ENCODE measurements at regions not wholly inside any gene's neighbourhood (a gene's known extent, or its start where the extent isn't known, plus 50 kb on each side); places are given as distances from the start of the nearest gene placed in this dataset.

- FAIRE-seq: no peak
- no peaks in the 10 kb centered on the region for H4K20me1 ChIP-seq (replicated peaks in 1 of 2; ENCODE audit: control insufficient read depth in 1 of 2, insufficient read depth in 2 of 2, low read length in 2 of 2)
- H3K23me2 ChIP-seq (ENCODE audit: low read depth, low read length): no peaks in the 10 kb centered on the region
- H3K4ac ChIP-seq (replicated peaks; ENCODE audit: insufficient read length, low read depth, low read length): no peak overlapping the region
- no peaks in the 10 kb centered on the region for H3K27me3 ChIP-seq (replicated peaks in 1 of 4; ENCODE audit: control insufficient read depth in 3 of 4, extremely low read depth in 1 of 4, insufficient read depth in 3 of 4, low read length in 3 of 4)
- H3K9ac ChIP-seq (replicated peaks in 1 of 4; ENCODE audit: extremely low read depth in 1 of 4, low read depth in 3 of 4, low read length in 3 of 4): no peak overlapping the region
- H3K27ac ChIP-seq (ENCODE audit: low read depth, low read length): no peak overlapping the region
- no peak overlapping the region for H3K56ac ChIP-seq (replicated peaks; ENCODE audit: insufficient read length, low read depth, low read length)
- H3K36me3 ChIP-seq (ENCODE audit: control insufficient read depth in 2 of 4, insufficient read depth in 4 of 4, low read length in 3 of 4): no peaks in the 10 kb centered on the region
- no peaks in the 10 kb centered on the region for H3K79me1 ChIP-seq (ENCODE audit: low read depth, low read length)
- H4K91ac ChIP-seq (replicated peaks; ENCODE audit: insufficient read length, low read length): no peak overlapping the region
- H2BK20ac ChIP-seq (ENCODE audit: low read length): no peak overlapping the region
- H3K4me3 ChIP-seq (ENCODE audit: extremely low read depth in 1 of 4, insufficient read depth in 2 of 4, low read depth in 3 of 4, low read length in 4 of 4): no peak overlapping the region
- H4K8ac ChIP-seq (ENCODE audit: extremely low read depth, insufficient read depth, low read length): no peak overlapping the region
- TF ChIP-seq POU5F1 (IDR thresholded peaks at IDR 0.05; ENCODE audit: low read depth, low read length): no peak
- no peak for TF ChIP-seq JUN (IDR thresholded peaks at IDR 0.05; ENCODE audit: low read depth, low read length)
- TF ChIP-seq KDM1A (IDR thresholded peaks at IDR 0.05; ENCODE audit: borderline replicate concordance, low read length): no peak
- no peak for TF ChIP-seq POLR2AphosphoS5 (IDR thresholded peaks at IDR 0.05; ENCODE audit: low read depth, low read length)
- no peak for TF ChIP-seq ZNF274 (IDR thresholded peaks at IDR 0.05; ENCODE audit: borderline replicate concordance, extremely low read depth, low read length)
- no peak for TF ChIP-seq CHD1 (IDR thresholded peaks at IDR 0.05; ENCODE audit: low read depth, low read length)
- no peak for TF ChIP-seq POLR2A (IDR thresholded peaks at IDR 0.05; ENCODE audit: control extremely low read depth in 1 of 2, low read depth in 2 of 2, low read length in 2 of 2)
- TF ChIP-seq ASH2L (IDR thresholded peaks at IDR 0.05; ENCODE audit: low read length): no peak
- no peak for TF ChIP-seq USF2 (IDR thresholded peaks at IDR 0.05; ENCODE audit: low read length)
- TF ChIP-seq NANOG (IDR thresholded peaks at IDR 0.05; ENCODE audit: insufficient read depth, low read depth, low read length, poor library complexity, severe bottlenecking): no peak
- TF ChIP-seq FOSL1 (IDR thresholded peaks at IDR 0.05; ENCODE audit: insufficient read depth, low read depth, low read length): no peak
- TF ChIP-seq BCL11A (IDR thresholded peaks at IDR 0.05; ENCODE audit: low read depth in 2 of 2, low read length in 2 of 2): no peak
- TF ChIP-seq BRCA1 (IDR thresholded peaks at IDR 0.05; ENCODE audit: low read depth, low read length): no peak
- no peak for TF ChIP-seq SIRT6 (IDR thresholded peaks at IDR 0.05; ENCODE audit: low read length)
- no peak for TF ChIP-seq RAD21 (IDR thresholded peaks at IDR 0.05 in 1 of 2, conservative IDR thresholded peaks at IDR 0.05 in 1 of 2; ENCODE audit: low read depth in 2 of 2, low read length in 2 of 2)
- TF ChIP-seq RFX5 (IDR thresholded peaks at IDR 0.05; ENCODE audit: borderline replicate concordance, low read depth, low read length): no peak
- H3K79me2 ChIP-seq (ENCODE audit: control insufficient read depth in 1 of 2, insufficient read depth in 2 of 2, low read length in 2 of 2): no peaks in the 10 kb centered on the region
- H2BK5ac ChIP-seq (ENCODE audit: low read depth, low read length): no peak overlapping the region
- no peak overlapping the region for H2BK15ac ChIP-seq (ENCODE audit: low read length)
- POLR2A ChIA-PET (ENCODE audit: partially characterized antibody): no interaction called here
- H3K18ac ChIP-seq (ENCODE audit: extremely low read depth, low read length): no peak overlapping the region
- no peak overlapping the region for H3K23ac ChIP-seq (ENCODE audit: insufficient read length)
- no peaks in the 10 kb centered on the region for H3K4me1 ChIP-seq (replicated peaks in 1 of 4; ENCODE audit: control insufficient read depth in 3 of 4, insufficient read depth in 4 of 4, low read length in 3 of 4)
- no peak overlapping the region for H2AK5ac ChIP-seq (ENCODE audit: low read depth, low read length)
- H2BK12ac ChIP-seq (ENCODE audit: low read depth, low read length): no peak overlapping the region
- WGBS, 2 experiments (ENCODE audit: extremely low coverage in 1 of 2, insufficient coverage in 1 of 2, insufficient read length in 1 of 2, insufficient replicate concordance in 2 of 2, low coverage in 1 of 2, low lambda C conversion rate in 2 of 2, missing lambda C conversion rate in 1 of 2): 89% methylated on average over 3 of the region's 3 CpGs; no CpG with 5 or more reads in 1 of the 2 experiments
- no peak for DNase-seq (ENCODE audit: low read depth in 1 of 2, low spot score in 2 of 2)
- no peak overlapping the region for H3K14ac ChIP-seq (ENCODE audit: insufficient read length)
- no peak overlapping the region for H3K4me2 ChIP-seq (ENCODE audit: insufficient read depth in 1 of 2, low read depth in 2 of 2, low read length in 2 of 2)
- H3K9me3 ChIP-seq (ENCODE audit: insufficient read depth in 2 of 2, low read depth in 1 of 2, low read length in 1 of 2): no peaks in the 10 kb centered on the region
- H2BK120ac ChIP-seq (replicated peaks; ENCODE audit: low read depth, low read length): no peak overlapping the region
- CTCF ChIA-PET (ENCODE audit: partially characterized antibody): no interaction called here
- no peak overlapping the region for H2AFZ ChIP-seq (ENCODE audit: low read length)
- H4K5ac ChIP-seq (ENCODE audit: insufficient read length, low read depth, low read length): no peak overlapping the region
Observed at GRCh38 chr3:757711-758110, 335.1 kb upstream of the CNTN6 start.

Measured in H1 (cell line).